Osteoblast (primary cell): ENCODE measurements at regions not wholly inside any gene's neighbourhood (a gene's known extent, or its start where the extent isn't known, plus 50 kb on each side); places are given as distances from the start of the nearest gene placed in this dataset.

Experiments
- DNase-seq: peaks from one replicate; pipeline ENCODE4 v3.0.0; 2011; ENCODE audit warnings: low spot score, mixed read lengths; ENCODE audit not compliant: insufficient read length; ENCODE audit errors: missing footprints
- H2AFZ ChIP-seq: 2 replicates; pipeline ENCODE4 v1.6.0; 2011; ENCODE audit warnings: mild to moderate bottlenecking, low read length
- H3K27ac ChIP-seq: 2 replicates; pipeline ENCODE4 v1.5.1; 2011; ENCODE audit warnings: mild to moderate bottlenecking, low read depth, low read length, moderate library complexity
- H3K27me3 ChIP-seq: 2 replicates; pipeline ENCODE4 v1.6.0; 2012; ENCODE audit warnings: mild to moderate bottlenecking, control low read depth, inconsistent platforms, low read length, moderate library complexity; ENCODE audit not compliant: insufficient read depth
- H3K36me3 ChIP-seq: 2 replicates; pipeline ENCODE4 v1.5.1; 2011; ENCODE audit warnings: mild to moderate bottlenecking, low read length, control low read depth, moderate library complexity; ENCODE audit not compliant: insufficient read depth
- H3K4me1 ChIP-seq: 2 replicates; pipeline ENCODE4 v1.5.1; 2011; ENCODE audit warnings: mild to moderate bottlenecking, low read length, control low read depth, moderate library complexity; ENCODE audit not compliant: insufficient read depth
- H3K4me2 ChIP-seq: 2 replicates; pipeline ENCODE4 v1.6.0; 2011; ENCODE audit warnings: mild to moderate bottlenecking, low read length; ENCODE audit not compliant: insufficient read depth
- H3K4me3 ChIP-seq: fragments of 200-600 bp; sonication (generic); 3 replicates; pipeline ENCODE4 v1.5.1; 2012; ENCODE audit warnings: mild to moderate bottlenecking, low read length, inconsistent platforms; ENCODE audit not compliant: insufficient read depth
- H3K79me2 ChIP-seq: 2 replicates; pipeline ENCODE4 v1.6.0; 2012; ENCODE audit warnings: mild to moderate bottlenecking, low read length, control low read depth, inconsistent platforms; ENCODE audit not compliant: insufficient read depth
- H3K9me3 ChIP-seq: 2 replicates; pipeline ENCODE4 v1.5.1; 2011; ENCODE audit warnings: low read depth, low read length, control low read depth
- H4K20me1 ChIP-seq: 2 replicates; pipeline ENCODE4 v1.6.0; 2012; ENCODE audit warnings: mild to moderate bottlenecking, low read length, control low read depth; ENCODE audit not compliant: insufficient read depth
- TF ChIP-seq, protein P1 (sequence below): IDR thresholded peaks from 2 replicates; pipeline ENCODE4 v1.5.1; 2011; ENCODE audit warnings: mild to moderate bottlenecking, low read depth, low read length, moderate library complexity; ENCODE audit errors: extremely low read depth

DNA sequence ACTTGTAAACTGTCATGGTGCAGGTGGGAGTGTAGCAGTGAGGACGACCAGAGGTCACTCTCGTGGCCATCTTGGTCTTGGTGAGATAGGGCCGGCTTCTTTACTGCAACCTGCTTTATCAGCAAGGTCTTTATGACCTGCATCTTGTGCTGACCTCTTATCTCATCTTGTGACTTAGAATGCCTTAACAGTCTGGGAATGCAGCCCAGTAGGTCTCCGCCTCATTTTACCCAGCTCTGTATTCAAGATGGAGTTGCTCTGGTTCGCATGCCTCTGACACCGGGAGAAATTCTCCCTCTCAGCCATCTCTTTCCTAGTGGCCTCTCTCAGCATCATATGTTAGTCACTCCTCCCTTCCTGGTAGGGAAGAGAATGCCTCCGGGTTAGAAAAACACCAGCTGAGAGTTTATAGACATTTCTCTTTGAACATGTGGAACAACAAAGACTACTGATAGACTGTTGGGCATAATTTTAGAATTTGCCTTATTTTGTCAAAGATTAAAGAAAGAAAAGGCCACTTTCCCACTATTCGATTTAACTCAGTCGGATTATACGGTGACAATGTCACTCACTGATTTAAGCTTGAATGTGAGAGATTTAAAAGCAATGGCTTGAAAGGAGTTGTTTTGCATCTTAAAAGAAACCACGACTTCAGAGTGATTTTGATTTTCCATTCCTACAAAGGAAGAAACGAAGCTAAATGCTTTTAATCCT, 67.9 kb upstream of the SNX9 start:
- TF ChIP-seq, protein P1, sequence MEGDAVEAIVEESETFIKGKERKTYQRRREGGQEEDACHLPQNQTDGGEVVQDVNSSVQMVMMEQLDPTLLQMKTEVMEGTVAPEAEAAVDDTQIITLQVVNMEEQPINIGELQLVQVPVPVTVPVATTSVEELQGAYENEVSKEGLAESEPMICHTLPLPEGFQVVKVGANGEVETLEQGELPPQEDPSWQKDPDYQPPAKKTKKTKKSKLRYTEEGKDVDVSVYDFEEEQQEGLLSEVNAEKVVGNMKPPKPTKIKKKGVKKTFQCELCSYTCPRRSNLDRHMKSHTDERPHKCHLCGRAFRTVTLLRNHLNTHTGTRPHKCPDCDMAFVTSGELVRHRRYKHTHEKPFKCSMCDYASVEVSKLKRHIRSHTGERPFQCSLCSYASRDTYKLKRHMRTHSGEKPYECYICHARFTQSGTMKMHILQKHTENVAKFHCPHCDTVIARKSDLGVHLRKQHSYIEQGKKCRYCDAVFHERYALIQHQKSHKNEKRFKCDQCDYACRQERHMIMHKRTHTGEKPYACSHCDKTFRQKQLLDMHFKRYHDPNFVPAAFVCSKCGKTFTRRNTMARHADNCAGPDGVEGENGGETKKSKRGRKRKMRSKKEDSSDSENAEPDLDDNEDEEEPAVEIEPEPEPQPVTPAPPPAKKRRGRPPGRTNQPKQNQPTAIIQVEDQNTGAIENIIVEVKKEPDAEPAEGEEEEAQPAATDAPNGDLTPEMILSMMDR: no peak
- DNase-seq: no peak
- H2AFZ ChIP-seq: no peak overlapping the region

DNA sequence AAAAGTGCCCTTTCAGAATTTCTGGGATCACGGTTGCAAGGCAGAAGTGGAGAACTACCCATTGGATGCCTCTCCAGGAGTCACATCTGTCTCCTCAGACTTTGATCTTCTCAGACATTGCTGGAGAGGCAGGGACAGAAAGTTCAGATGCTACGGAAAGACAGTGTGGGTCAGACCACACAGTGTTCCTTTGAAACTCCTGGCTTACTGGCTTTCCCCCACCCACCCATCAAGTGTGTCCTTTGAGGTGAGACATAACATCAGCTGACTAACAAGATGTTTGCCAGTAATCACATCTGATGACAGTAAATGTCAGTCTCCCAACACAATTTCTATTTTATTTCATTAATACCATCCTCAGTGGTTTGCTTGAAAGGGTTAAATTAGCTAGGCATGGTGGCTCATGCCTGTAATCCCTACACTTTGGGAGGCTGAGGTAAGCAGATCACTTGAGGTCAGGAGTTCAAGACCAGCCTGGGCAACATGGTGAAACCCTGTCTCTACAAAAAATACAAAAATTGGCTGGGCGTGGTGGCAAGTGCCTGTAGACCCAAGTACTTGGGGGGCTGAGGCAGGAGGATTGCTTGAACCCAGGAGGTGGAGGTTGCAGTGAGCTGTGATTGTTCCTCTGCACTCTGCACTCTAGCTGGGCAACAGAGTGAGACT, 67.2 kb upstream of the SNX9 start:
- Histone ChIP-seq H3K27ac (no peak overlapping the region), H3K27me3 (peaks cover 6% of the 10 kb centered on the region), H3K9me3 (no peaks in the 10 kb centered on the region), H3K4me1 (peaks cover 20% of the 10 kb centered on the region), H3K79me2 (no peaks in the 10 kb centered on the region), H3K4me2 (no peak overlapping the region), H4K20me1 (no peaks in the 10 kb centered on the region), H3K4me3 (no peak overlapping the region), H2AFZ (no peak overlapping the region), H3K36me3 (no peaks in the 10 kb centered on the region)
- no peak for DNase-seq
- TF ChIP-seq, protein P1: no peak

More for the DNA sequence above, 67.9 kb upstream of the SNX9 start:
- H3K27me3 ChIP-seq: peaks cover 6% of the 10 kb centered on the region
- no peak overlapping the region for H3K4me3 ChIP-seq
- H3K27ac ChIP-seq: no peak overlapping the region
- no peaks in the 10 kb centered on the region for H3K9me3 ChIP-seq
- no peaks in the 10 kb centered on the region for H4K20me1 ChIP-seq
- H3K79me2 ChIP-seq: no peaks in the 10 kb centered on the region
- H3K4me2 ChIP-seq: no peak overlapping the region
- peaks cover 13% of the 10 kb centered on the region for H3K4me1 ChIP-seq
- no peaks in the 10 kb centered on the region for H3K36me3 ChIP-seq

DNA sequence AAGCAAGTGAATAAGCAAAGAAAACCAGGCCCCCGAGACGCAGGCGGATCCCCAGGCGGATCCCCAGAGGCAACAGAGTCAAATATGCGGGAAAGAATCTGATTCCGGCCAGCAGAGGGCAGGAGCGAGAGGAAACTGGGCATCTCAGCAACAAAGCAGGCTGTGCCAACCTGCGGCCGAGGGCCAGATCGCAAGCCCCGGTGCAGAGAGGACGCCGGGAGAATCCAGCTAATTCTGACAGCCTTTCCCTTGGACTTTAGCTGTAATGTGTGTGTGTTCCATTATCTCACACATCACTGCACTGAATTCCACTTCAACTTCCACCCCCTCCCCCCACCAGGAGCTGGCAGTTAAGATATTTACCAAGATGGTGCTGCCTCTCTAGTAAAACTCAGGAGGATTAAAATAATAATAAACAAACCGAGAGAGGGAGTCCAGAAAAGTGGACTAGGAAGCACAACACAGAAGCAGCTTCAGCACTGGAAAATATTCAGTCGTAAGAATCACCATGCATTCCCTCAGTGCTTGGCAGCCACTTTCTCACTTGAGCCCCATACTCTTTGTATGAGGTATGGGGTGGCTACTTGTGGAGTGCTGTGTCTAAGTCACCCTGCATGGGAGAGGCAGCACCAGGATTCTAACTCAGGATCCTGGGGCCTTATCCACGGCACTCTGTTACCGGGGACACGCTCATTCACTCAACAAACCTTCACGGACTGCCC, 66.2 kb upstream of the SNX9 start:
- peak; percentile 68 for DNase-seq
- H3K27ac ChIP-seq: peak overlapping the region; percentile 63
- H2AFZ ChIP-seq: peak overlapping the region; percentile 86
- no peaks in the 10 kb centered on the region for H4K20me1 ChIP-seq
- TF ChIP-seq, protein P1: peak; percentile 93
- H3K9me3 ChIP-seq: no peaks in the 10 kb centered on the region
- H3K36me3 ChIP-seq: no peaks in the 10 kb centered on the region
- peak overlapping the region; percentile 30 for H3K4me3 ChIP-seq
- H3K79me2 ChIP-seq: no peaks in the 10 kb centered on the region
- peak overlapping the region; percentile 77 for H3K4me2 ChIP-seq
- H3K4me1 ChIP-seq: peaks cover 29% of the 10 kb centered on the region
- H3K27me3 ChIP-seq: peaks cover 6% of the 10 kb centered on the region
